ENCODE measurements at regions not wholly inside any gene's neighbourhood (a gene's known extent, or its start where the extent isn't known, plus 50 kb on each side); places are given as distances from the start of the nearest gene placed in this dataset.

- TF ChIP-seq EZH2 (IDR thresholded peaks at IDR 0.05; ENCODE audit: borderline replicate concordance, low read depth, low read length, severe bottlenecking): no peak
- no peak for TF ChIP-seq POLR2A (IDR thresholded peaks at IDR 0.05; ENCODE audit: low read depth, low read length)
- TF ChIP-seq FOS (IDR thresholded peaks at IDR 0.05; ENCODE audit: borderline replicate concordance, insufficient read depth, low read length): no peak
- TF ChIP-seq POLR2AphosphoS5 (IDR thresholded peaks at IDR 0.05; ENCODE audit: insufficient read depth, low read depth, low read length): no peak
- no peak for TF ChIP-seq GATA2 (IDR thresholded peaks at IDR 0.05; ENCODE audit: insufficient read depth, insufficient read length, low read depth, low read length)
- TF ChIP-seq MYC (IDR thresholded peaks at IDR 0.05; ENCODE audit: low read depth, low read length): no peak
- no peak for TF ChIP-seq JUN (IDR thresholded peaks at IDR 0.05; ENCODE audit: borderline replicate concordance, insufficient read depth, insufficient read length, low read depth)
- no peak for TF ChIP-seq MAX (IDR thresholded peaks at IDR 0.05; ENCODE audit: insufficient read depth, insufficient read length)
- TF ChIP-seq, protein P1, sequence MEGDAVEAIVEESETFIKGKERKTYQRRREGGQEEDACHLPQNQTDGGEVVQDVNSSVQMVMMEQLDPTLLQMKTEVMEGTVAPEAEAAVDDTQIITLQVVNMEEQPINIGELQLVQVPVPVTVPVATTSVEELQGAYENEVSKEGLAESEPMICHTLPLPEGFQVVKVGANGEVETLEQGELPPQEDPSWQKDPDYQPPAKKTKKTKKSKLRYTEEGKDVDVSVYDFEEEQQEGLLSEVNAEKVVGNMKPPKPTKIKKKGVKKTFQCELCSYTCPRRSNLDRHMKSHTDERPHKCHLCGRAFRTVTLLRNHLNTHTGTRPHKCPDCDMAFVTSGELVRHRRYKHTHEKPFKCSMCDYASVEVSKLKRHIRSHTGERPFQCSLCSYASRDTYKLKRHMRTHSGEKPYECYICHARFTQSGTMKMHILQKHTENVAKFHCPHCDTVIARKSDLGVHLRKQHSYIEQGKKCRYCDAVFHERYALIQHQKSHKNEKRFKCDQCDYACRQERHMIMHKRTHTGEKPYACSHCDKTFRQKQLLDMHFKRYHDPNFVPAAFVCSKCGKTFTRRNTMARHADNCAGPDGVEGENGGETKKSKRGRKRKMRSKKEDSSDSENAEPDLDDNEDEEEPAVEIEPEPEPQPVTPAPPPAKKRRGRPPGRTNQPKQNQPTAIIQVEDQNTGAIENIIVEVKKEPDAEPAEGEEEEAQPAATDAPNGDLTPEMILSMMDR (IDR thresholded peaks at IDR 0.05; ENCODE audit: extremely low read depth in 1 of 2, insufficient read depth in 1 of 2, low read depth in 1 of 2, low read length in 2 of 2): no peak
- no TSS peak for BruUV-seq (replicated peaks)
- no peak overlapping the region for H3K9ac ChIP-seq (replicated peaks; ENCODE audit: extremely low read depth, insufficient read depth, low read length)
- no peaks in the 10 kb centered on the region for H3K79me2 ChIP-seq (ENCODE audit: control insufficient read depth, insufficient read depth, low read length)
- POLR2A ChIA-PET: no interaction called here
- no peak overlapping the region for H3K4me2 ChIP-seq (ENCODE audit: insufficient read depth, low read length)
- H3K4me1 ChIP-seq (ENCODE audit: control insufficient read depth, extremely low read depth, insufficient read depth, low read length): peaks cover 14% of the 10 kb centered on the region
- dilution Hi-C loops (cut with MboI; ENCODE audit: extremely low pct_ligation_motif_present, low sequenced_read_pairs): no loop called here
- H3K27me3 ChIP-seq (ENCODE audit: control insufficient read depth in 2 of 2, insufficient read depth in 2 of 2, low read length in 2 of 2): no peaks in the 10 kb centered on the region
- H4K20me1 ChIP-seq (replicated peaks; ENCODE audit: control insufficient read depth, extremely low read depth, insufficient read depth, low read length): no peaks in the 10 kb centered on the region
- H3K4me3 ChIP-seq (replicated peaks in 1 of 3; ENCODE audit: insufficient read depth in 1 of 3, low read depth in 1 of 3, low read length in 3 of 3): no peak overlapping the region
- CTCF ChIA-PET: interaction anchor here (0.7 kb wide), 1 partner anchor 12 kb away, joined by 3 read pairs; no protein-coding TSS in a partner anchor
- no peak overlapping the region for H3K27ac ChIP-seq (ENCODE audit: insufficient read depth, low read depth, low read length)
- peak overlapping the region; percentile 6 for H2AFZ ChIP-seq (ENCODE audit: low read depth, low read length)
- H3K9me1 ChIP-seq (replicated peaks; ENCODE audit: control insufficient read depth, extremely low read depth, insufficient read depth, low read length): no peaks in the 10 kb centered on the region
- intact Hi-C loops (cut with micrococcal nuclease): no loop called here
- no peak for DNase-seq (ENCODE audit: low read depth, low spot score)
- no peaks in the 10 kb centered on the region for H3K36me3 ChIP-seq (ENCODE audit: control insufficient read depth in 2 of 2, extremely low read depth in 1 of 2, insufficient read depth in 2 of 2, low read length in 2 of 2)
- FAIRE-seq: no peak
- no peaks in the 10 kb centered on the region for H3K9me3 ChIP-seq (replicated peaks; ENCODE audit: control insufficient read depth, insufficient read depth, low read length)
These were observed 396.0 kb downstream of the PDGFC start for GRCh38 chr4:156575430-156576073.

Measured in endothelial cell of umbilical vein (primary cell).